Vagina (tissue), 2 donors: ENCODE measurements at regions not wholly inside any gene's neighbourhood (a gene's known extent, or its start where the extent isn't known, plus 50 kb on each side); places are given as distances from the start of the nearest gene placed in this dataset.

Source experiments
- CTCF ChIP-seq, 3 experiments: fragments of 450-650 bp in 2 of 3; fragments of 200-600 bp in 1 of 3; sonication (generic) in 1 of 3; IDR thresholded peaks; one replicate each; pipeline ENCODE4 v1.5.1; 2017 to 2019; ENCODE audit warnings: antibody characterized with exemption in 3 of 3, mild to moderate bottlenecking in 2 of 3, moderate library complexity in 2 of 3
- POLR2A ChIP-seq, 2 donors: fragments of 450-650 bp; IDR thresholded peaks; one replicate each; pipeline ENCODE4 v1.6.1; 2017; ENCODE audit warnings: antibody characterized with exemption in 2 of 2, mild to moderate bottlenecking in 2 of 2, moderate library complexity in 2 of 2

DNA sequence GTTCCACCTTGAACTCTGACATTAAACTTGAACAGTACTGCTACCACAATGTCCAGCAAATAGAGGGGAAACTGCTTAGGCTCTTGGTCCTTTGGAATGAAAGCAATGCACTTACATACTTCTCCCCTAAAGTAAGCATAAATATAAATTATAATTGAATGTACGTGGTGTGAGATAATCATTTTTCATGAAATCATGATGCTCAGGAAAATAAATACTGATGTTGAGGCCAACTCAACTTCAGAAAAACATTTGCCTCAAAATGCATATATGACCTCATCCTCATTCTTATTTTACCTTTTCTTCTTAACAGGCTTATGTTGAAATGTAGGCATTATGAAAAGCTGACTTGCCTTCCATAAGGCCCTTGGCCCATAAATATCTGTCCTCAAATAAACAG, 166.3 kb downstream of the KDR start:
- TF ChIP-seq CTCF (IDR thresholded peaks at IDR 0.05) (no peak), POLR2A (IDR thresholded peaks at IDR 0.05) (no peak)
